Astrocyte (in vitro differentiated cells and primary cell): ENCODE measurements at regions not wholly inside any gene's neighbourhood (a gene's known extent, or its start where the extent isn't known, plus 50 kb on each side); places are given as distances from the start of the nearest gene placed in this dataset.

Experiments used
- DNase-seq: peaks from one replicate; pipeline ENCODE4 v3.0.0-alpha.2; 2010; ENCODE audit warnings: low read depth
- FAIRE-seq: peaks from 2 replicates; lab custom pipeline; 2011; peaks lifted over from hg19 to GRCh38; lab: Jason Lieb, UNC
- H2AFZ ChIP-seq: 2 replicates; pipeline ENCODE4 v1.6.0; 2012; ENCODE audit warnings: low read depth, low read length, inconsistent platforms
- H3K27ac ChIP-seq: 2 replicates; pipeline ENCODE4 v1.5.1; 2011; ENCODE audit warnings: low read depth, low read length, inconsistent platforms
- H3K27me3 ChIP-seq: 2 replicates; pipeline ENCODE4 v1.6.0; 2011; ENCODE audit warnings: low read length, inconsistent platforms; ENCODE audit not compliant: insufficient read depth
- H3K36me3 ChIP-seq: 2 replicates; pipeline ENCODE4 v1.5.1; 2011; ENCODE audit warnings: low read length, inconsistent platforms; ENCODE audit not compliant: insufficient read depth
- H3K4me1 ChIP-seq: 2 replicates; pipeline ENCODE4 v1.5.1; 2011; ENCODE audit warnings: low read length, inconsistent platforms; ENCODE audit not compliant: insufficient read depth
- H3K4me2 ChIP-seq: 2 replicates; pipeline ENCODE4 v1.6.0; 2012; ENCODE audit warnings: low read length, inconsistent platforms
- H3K4me3 ChIP-seq: 2 replicates; pipeline ENCODE4 v1.5.1; 2011; ENCODE audit warnings: low read depth, mild to moderate bottlenecking, low read length, inconsistent platforms; ENCODE audit not compliant: insufficient read depth
- H3K79me2 ChIP-seq: 2 replicates; pipeline ENCODE4 v1.6.0; 2012; ENCODE audit warnings: mild to moderate bottlenecking, low read length, inconsistent platforms; ENCODE audit not compliant: insufficient read depth
- H3K9ac ChIP-seq: 2 replicates; pipeline ENCODE4 v1.6.0; 2012; ENCODE audit warnings: mild to moderate bottlenecking, low read length, inconsistent platforms
- H3K9me3 ChIP-seq: 2 replicates; pipeline ENCODE4 v1.5.1; 2012; ENCODE audit warnings: low read depth, mild to moderate bottlenecking, low read length, inconsistent platforms; ENCODE audit not compliant: insufficient read depth
- H4K20me1 ChIP-seq: 2 replicates; pipeline ENCODE4 v1.6.0; 2012; ENCODE audit warnings: low read length, inconsistent platforms; ENCODE audit not compliant: insufficient read depth
- H3K27ac Mint-ChIP-seq: one replicate; pipeline ENCODE4 v1.8.0; 2021; ENCODE audit warnings: mild to moderate bottlenecking, mixed read lengths; ENCODE audit not compliant: unreplicated experiment
- H3K27me3 Mint-ChIP-seq: one replicate; pipeline ENCODE4 v1.8.0; 2021; ENCODE audit warnings: low read depth, mixed read lengths; ENCODE audit not compliant: unreplicated experiment
- H3K36me3 Mint-ChIP-seq: one replicate; pipeline ENCODE4 v1.8.0; 2021; ENCODE audit warnings: low read depth, mixed read lengths; ENCODE audit not compliant: unreplicated experiment
- H3K4me1 Mint-ChIP-seq: one replicate; pipeline ENCODE4 v1.8.0; 2021; ENCODE audit warnings: low read depth, mixed read lengths; ENCODE audit not compliant: unreplicated experiment
- H3K4me3 Mint-ChIP-seq: one replicate; pipeline ENCODE4 v1.8.0; 2021; ENCODE audit warnings: mild to moderate bottlenecking, moderate library complexity, mixed read lengths; ENCODE audit not compliant: unreplicated experiment
- H3K9me3 Mint-ChIP-seq: one replicate; pipeline ENCODE4 v1.8.0; 2021; ENCODE audit warnings: mild to moderate bottlenecking, mixed read lengths; ENCODE audit not compliant: unreplicated experiment
- CTCF ChIP-seq: IDR thresholded peaks from 2 replicates; pipeline ENCODE4 v1.5.1; 2011; ENCODE audit warnings: low read depth, mild to moderate bottlenecking, inconsistent platforms, low read length, moderate library complexity; ENCODE audit not compliant: insufficient read depth
- EZH2 ChIP-seq: IDR thresholded peaks from 2 replicates; pipeline ENCODE4 v1.6.1; 2012; ENCODE audit warnings: mild to moderate bottlenecking, low read length, inconsistent platforms; ENCODE audit not compliant: insufficient read depth

- Histone ChIP-seq H3K27ac (no peak overlapping the region), H3K9me3 (no peaks in the 10 kb centered on the region), H3K79me2 (no peaks in the 10 kb centered on the region), H3K4me1 (no peaks in the 10 kb centered on the region), H3K9ac (no peak overlapping the region), H3K36me3 (no peaks in the 10 kb centered on the region), H4K20me1 (no peaks in the 10 kb centered on the region), H3K4me3 (no peak overlapping the region), H3K27me3 (no peaks in the 10 kb centered on the region), H3K4me2 (no peak overlapping the region), H2AFZ (no peak overlapping the region)
- TF ChIP-seq EZH2 (no peak), CTCF (no peak)
- Mint-ChIP-seq H3K36me3 (no peaks in the 10 kb centered on the region), H3K4me1 (peaks cover 4% of the 10 kb centered on the region), H3K27me3 (no peaks in the 10 kb centered on the region), H3K27ac (no peak overlapping the region), H3K4me3 (no peak overlapping the region), H3K9me3 (peaks cover 3% of the 10 kb centered on the region)
- FAIRE-seq (no peak), DNase-seq (no peak)
These were observed 90.0 kb upstream of the MYOCD start for GRCh38 chr17:12575641-12576040.

GRCh38 chr17:12579288-12579687, 86.4 kb upstream of the MYOCD start:
- DNase-seq, result no peak
- Histone ChIP-seq H3K4me3 (no peak overlapping the region), H3K27ac (no peak overlapping the region), H2AFZ (no peak overlapping the region), H3K9me3 (no peaks in the 10 kb centered on the region), H3K27me3 (no peaks in the 10 kb centered on the region), H3K9ac (no peak overlapping the region), H4K20me1 (no peaks in the 10 kb centered on the region), H3K36me3 (no peaks in the 10 kb centered on the region), H3K4me1 (no peaks in the 10 kb centered on the region), H3K79me2 (no peaks in the 10 kb centered on the region), H3K4me2 (no peak overlapping the region)
- FAIRE-seq, result no peak
- H3K36me3 Mint-ChIP-seq, result no peaks in the 10 kb centered on the region
- H3K4me3 Mint-ChIP-seq, result no peak overlapping the region
- H3K27me3 Mint-ChIP-seq, result no peaks in the 10 kb centered on the region
- TF ChIP-seq EZH2 (no peak), CTCF (no peak)
- no peak overlapping the region for H3K27ac Mint-ChIP-seq
- H3K9me3 Mint-ChIP-seq, result peaks cover 2% of the 10 kb centered on the region
- peaks cover 13% of the 10 kb centered on the region for H3K4me1 Mint-ChIP-seq

GRCh38 chr17:12580640-12581039, 85.0 kb upstream of the MYOCD start:
- no peak for TF ChIP-seq EZH2
- no peak for TF ChIP-seq CTCF
- Mint-ChIP-seq H3K36me3 (no peaks in the 10 kb centered on the region), H3K27ac (no peak overlapping the region), H3K4me3 (peak overlapping the region; percentile 47), H3K9me3 (peaks cover 2% of the 10 kb centered on the region), H3K4me1 (peaks cover 21% of the 10 kb centered on the region), H3K27me3 (no peaks in the 10 kb centered on the region)
- no peaks in the 10 kb centered on the region for H4K20me1 ChIP-seq
- no peaks in the 10 kb centered on the region for H3K36me3 ChIP-seq
- no peaks in the 10 kb centered on the region for H3K9me3 ChIP-seq
- H3K4me2 ChIP-seq, result no peak overlapping the region
- no peaks in the 10 kb centered on the region for H3K27me3 ChIP-seq
- no peak overlapping the region for H3K27ac ChIP-seq
- no peak overlapping the region for H3K9ac ChIP-seq
- H3K4me1 ChIP-seq, result no peaks in the 10 kb centered on the region
- FAIRE-seq (no peak), DNase-seq (peak; percentile 33)
- no peaks in the 10 kb centered on the region for H3K79me2 ChIP-seq
- H3K4me3 ChIP-seq, result no peak overlapping the region
- H2AFZ ChIP-seq, result no peak overlapping the region
